Gastroesophageal sphincter (tissue), 3 donors: ENCODE measurements at regions not wholly inside any gene's neighbourhood (a gene's known extent, or its start where the extent isn't known, plus 50 kb on each side); places are given as distances from the start of the nearest gene placed in this dataset.

ENCODE experiments used
- EP300 ChIP-seq: sonication (generic); formaldehyde crosslinking; IDR thresholded peaks from one replicate; pipeline ENCODE4 v1.6.1; 2017; ENCODE audit warnings: antibody characterized with exemption, mild to moderate bottlenecking
- POLR2A ChIP-seq, 2 donors: fragments of 450-650 bp; IDR thresholded peaks; one replicate each; pipeline ENCODE4 v1.6.1; 2017; ENCODE audit warnings: antibody characterized with exemption in 2 of 2, mild to moderate bottlenecking in 2 of 2, moderate library complexity in 1 of 2
- POLR2AphosphoS5 ChIP-seq: sonication (generic); formaldehyde crosslinking; IDR thresholded peaks from one replicate; pipeline ENCODE4 v1.6.1; 2017; ENCODE audit warnings: antibody characterized with exemption
- TF ChIP-seq, protein P1 (sequence below), 4 experiments: fragments of 200-600 bp in 2 of 4; fragments of 450-650 bp in 2 of 4; sonication (generic) in 1 of 4; IDR thresholded peaks; one replicate each; pipeline ENCODE4 v1.5.1; 2017 to 2019; ENCODE audit warnings: antibody characterized with exemption in 4 of 4, mild to moderate bottlenecking in 2 of 4, moderate library complexity in 2 of 4

DNA sequence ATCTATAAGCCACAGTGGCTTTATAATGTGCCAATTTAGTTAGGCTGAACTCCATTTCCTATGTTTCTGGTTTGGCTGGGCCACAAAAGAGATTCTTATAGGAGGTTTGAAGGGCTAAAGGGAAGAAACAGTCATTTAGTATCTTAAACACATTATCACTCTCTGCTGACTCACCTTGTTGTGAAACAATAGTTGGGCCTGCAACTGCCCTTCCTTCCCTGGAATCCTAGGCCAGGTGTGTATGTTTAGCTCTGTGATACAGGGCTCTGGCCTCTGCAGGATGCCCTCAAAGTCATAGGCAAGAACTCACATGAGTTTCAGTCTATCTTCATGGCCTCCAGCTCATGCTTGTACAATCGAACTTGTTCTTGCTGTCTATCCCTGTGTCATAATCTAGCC is 400.0 kb upstream of the CELF4 start:
- TF ChIP-seq POLR2A (IDR thresholded peaks at IDR 0.05) (no peak), POLR2AphosphoS5 (no peak), EP300 (no peak)
- TF ChIP-seq, protein P1, sequence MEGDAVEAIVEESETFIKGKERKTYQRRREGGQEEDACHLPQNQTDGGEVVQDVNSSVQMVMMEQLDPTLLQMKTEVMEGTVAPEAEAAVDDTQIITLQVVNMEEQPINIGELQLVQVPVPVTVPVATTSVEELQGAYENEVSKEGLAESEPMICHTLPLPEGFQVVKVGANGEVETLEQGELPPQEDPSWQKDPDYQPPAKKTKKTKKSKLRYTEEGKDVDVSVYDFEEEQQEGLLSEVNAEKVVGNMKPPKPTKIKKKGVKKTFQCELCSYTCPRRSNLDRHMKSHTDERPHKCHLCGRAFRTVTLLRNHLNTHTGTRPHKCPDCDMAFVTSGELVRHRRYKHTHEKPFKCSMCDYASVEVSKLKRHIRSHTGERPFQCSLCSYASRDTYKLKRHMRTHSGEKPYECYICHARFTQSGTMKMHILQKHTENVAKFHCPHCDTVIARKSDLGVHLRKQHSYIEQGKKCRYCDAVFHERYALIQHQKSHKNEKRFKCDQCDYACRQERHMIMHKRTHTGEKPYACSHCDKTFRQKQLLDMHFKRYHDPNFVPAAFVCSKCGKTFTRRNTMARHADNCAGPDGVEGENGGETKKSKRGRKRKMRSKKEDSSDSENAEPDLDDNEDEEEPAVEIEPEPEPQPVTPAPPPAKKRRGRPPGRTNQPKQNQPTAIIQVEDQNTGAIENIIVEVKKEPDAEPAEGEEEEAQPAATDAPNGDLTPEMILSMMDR (IDR thresholded peaks at IDR 0.05) = no peak
